C4-2B (cell line): ENCODE measurements at regions not wholly inside any gene's neighbourhood (a gene's known extent, or its start where the extent isn't known, plus 50 kb on each side); places are given as distances from the start of the nearest gene placed in this dataset.

ENCODE experiments used
- ZFX ChIP-seq: fragments of 450-650 bp; IDR thresholded peaks from 2 replicates; pipeline ENCODE4 v1.6.1; 2017
- TF ChIP-seq, protein P1 (sequence below): fragments of 450-650 bp; conservative IDR thresholded peaks from 2 replicates; pipeline ENCODE4 v1.5.1; 2017; ENCODE audit warnings: mild to moderate bottlenecking

DNA sequence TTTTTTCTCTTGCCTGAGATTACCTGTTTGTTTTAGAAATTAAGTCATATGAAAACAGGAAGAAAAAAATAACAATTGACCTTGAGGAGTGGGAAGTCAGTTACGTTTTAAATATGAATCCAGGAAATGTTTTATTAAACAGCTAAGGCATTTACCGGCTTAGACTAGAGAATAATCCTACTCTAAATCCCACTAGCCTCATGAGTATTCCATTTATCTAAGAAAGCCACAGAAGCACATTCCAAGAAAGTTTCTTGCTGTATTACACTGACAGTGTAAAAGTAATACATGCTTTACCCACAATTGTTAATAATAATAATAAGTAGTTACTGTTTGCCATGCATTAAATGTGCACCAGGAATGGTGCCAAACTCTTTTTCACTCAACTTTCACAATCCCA lies 90.9 kb downstream of the BMP4 start:
- TF ChIP-seq, protein P1, sequence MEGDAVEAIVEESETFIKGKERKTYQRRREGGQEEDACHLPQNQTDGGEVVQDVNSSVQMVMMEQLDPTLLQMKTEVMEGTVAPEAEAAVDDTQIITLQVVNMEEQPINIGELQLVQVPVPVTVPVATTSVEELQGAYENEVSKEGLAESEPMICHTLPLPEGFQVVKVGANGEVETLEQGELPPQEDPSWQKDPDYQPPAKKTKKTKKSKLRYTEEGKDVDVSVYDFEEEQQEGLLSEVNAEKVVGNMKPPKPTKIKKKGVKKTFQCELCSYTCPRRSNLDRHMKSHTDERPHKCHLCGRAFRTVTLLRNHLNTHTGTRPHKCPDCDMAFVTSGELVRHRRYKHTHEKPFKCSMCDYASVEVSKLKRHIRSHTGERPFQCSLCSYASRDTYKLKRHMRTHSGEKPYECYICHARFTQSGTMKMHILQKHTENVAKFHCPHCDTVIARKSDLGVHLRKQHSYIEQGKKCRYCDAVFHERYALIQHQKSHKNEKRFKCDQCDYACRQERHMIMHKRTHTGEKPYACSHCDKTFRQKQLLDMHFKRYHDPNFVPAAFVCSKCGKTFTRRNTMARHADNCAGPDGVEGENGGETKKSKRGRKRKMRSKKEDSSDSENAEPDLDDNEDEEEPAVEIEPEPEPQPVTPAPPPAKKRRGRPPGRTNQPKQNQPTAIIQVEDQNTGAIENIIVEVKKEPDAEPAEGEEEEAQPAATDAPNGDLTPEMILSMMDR = no peak
- no peak for TF ChIP-seq ZFX
